H1 (cell line): ENCODE measurements at regions not wholly inside any gene's neighbourhood (a gene's known extent, or its start where the extent isn't known, plus 50 kb on each side); places are given as distances from the start of the nearest gene placed in this dataset.
A peak's percentile ranks its signal among the peaks of the same experiment; 100 is the strongest.

ENCODE experiments used
- CTCF ChIA-PET: fragments of 300-600 bp; sonication (Branson Sonifier 250); formaldehyde crosslinking; loops from one replicate; lab custom pipeline; 2021; ENCODE audit not compliant: partially characterized antibody; lab: Charles Lee
- POLR2A ChIA-PET: fragments of 300-600 bp; sonication (Branson Sonifier 250); formaldehyde crosslinking; loops from one replicate; lab custom pipeline; 2021; ENCODE audit warnings: inconsistent platforms; ENCODE audit not compliant: partially characterized antibody; lab: Charles Lee
- DNase-seq, 2 experiments: peaks; one replicate each; pipeline versions ENCODE4 v3.0.0 to v3.0.0-alpha.2; 2010 to 2022; ENCODE audit warnings: low spot score in 2 of 2, low read depth in 1 of 2, mixed read lengths in 1 of 2
- FAIRE-seq: peaks from 2 replicates; lab custom pipeline; 2011; peaks lifted over from hg19 to GRCh38; lab: Jason Lieb, UNC
- H2AFZ ChIP-seq: 2 replicates; pipeline ENCODE4 v1.8.1; 2012; ENCODE audit warnings: low read length, inconsistent platforms
- H2AK5ac ChIP-seq: 2 replicates; pipeline ENCODE4 v1.6.1; 2013; ENCODE audit warnings: low read depth, low read length
- H2BK120ac ChIP-seq: replicated peaks from 2 replicates; pipeline ENCODE3; 2013; ENCODE audit warnings: low read depth, low read length, inconsistent platforms
- H2BK12ac ChIP-seq: 2 replicates; pipeline ENCODE4 v1.6.1; 2013; ENCODE audit warnings: low read depth, low read length
- H2BK15ac ChIP-seq: 2 replicates; pipeline ENCODE4 v1.6.1; 2013; ENCODE audit warnings: low read length
- H2BK20ac ChIP-seq: 2 replicates; pipeline ENCODE4 v1.6.1; 2013; ENCODE audit warnings: low read length
- H2BK5ac ChIP-seq: 2 replicates; pipeline ENCODE4 v1.6.1; 2013; ENCODE audit warnings: low read depth, low read length
- H3K14ac ChIP-seq: 2 replicates; pipeline ENCODE4 v1.6.1; 2013; ENCODE audit warnings: inconsistent platforms; ENCODE audit not compliant: insufficient read length
- H3K18ac ChIP-seq: 2 replicates; pipeline ENCODE4 v1.6.1; 2013; ENCODE audit warnings: low read length; ENCODE audit errors: extremely low read depth
- H3K23ac ChIP-seq: 2 replicates; pipeline ENCODE4 v1.6.1; 2013; ENCODE audit warnings: inconsistent platforms; ENCODE audit not compliant: insufficient read length
- H3K23me2 ChIP-seq: 2 replicates; pipeline ENCODE4 v1.6.1; 2013; ENCODE audit warnings: low read depth, low read length
- H3K27ac ChIP-seq: 2 replicates; pipeline ENCODE4 v1.6.1; 2011; ENCODE audit warnings: low read depth, low read length, inconsistent platforms
- H3K27me3 ChIP-seq, 4 experiments: replicated peaks in 1 of 4; 1 replicate in 1 of 4; 2 replicates in 3 of 4; pipeline versions ENCODE4 v1.6.1 to v1.8.1; 2011 to 2013; ENCODE audit warnings: low read length in 3 of 4, mild to moderate bottlenecking in 3 of 4, inconsistent platforms in 2 of 4, mixed read lengths in 2 of 4, moderate library complexity in 1 of 4; ENCODE audit not compliant: control insufficient read depth in 3 of 4, insufficient read depth in 3 of 4; ENCODE audit errors: extremely low read depth in 1 of 4
- H3K36me3 ChIP-seq, 4 experiments: 2 replicates each; pipeline versions ENCODE4 v1.6.1 to v1.8.1; 2011 to 2013; ENCODE audit warnings: mild to moderate bottlenecking in 4 of 4, low read length in 3 of 4, moderate library complexity in 2 of 4, control low read depth in 1 of 4, inconsistent platforms in 1 of 4; ENCODE audit not compliant: insufficient read depth in 4 of 4, control insufficient read depth in 2 of 4
- H3K4ac ChIP-seq: replicated peaks from 2 replicates; pipeline ENCODE3; 2013; ENCODE audit warnings: low read length, low read depth, mixed read lengths, inconsistent platforms; ENCODE audit not compliant: insufficient read length
- H3K4me1 ChIP-seq, 4 experiments: replicated peaks in 1 of 4; 1 replicate in 1 of 4; 2 replicates in 3 of 4; pipeline versions ENCODE4 v1.6.1 to v1.8.1; 2011 to 2013; ENCODE audit warnings: low read length in 3 of 4, inconsistent platforms in 2 of 4, mixed read lengths in 1 of 4; ENCODE audit not compliant: insufficient read depth in 4 of 4, control insufficient read depth in 3 of 4
- H3K4me2 ChIP-seq, 2 experiments: 2 replicates each; pipeline versions ENCODE4 v1.6.1 to v1.8.1; 2011 to 2013; ENCODE audit warnings: low read depth in 2 of 2, low read length in 2 of 2, control low read depth in 1 of 2, inconsistent platforms in 1 of 2, mild to moderate bottlenecking in 1 of 2; ENCODE audit not compliant: insufficient read depth in 1 of 2
- H3K4me3 ChIP-seq, 4 experiments: fragments of 200-600, 300-600 bp in 1 of 4; sonication (generic), shearing (Covaris generic), sonication (Bioruptor Twin) in 1 of 4; 2 replicates each; pipeline versions ENCODE4 v1.5.1 to v1.8.1; 2011 to 2016; ENCODE audit warnings: low read length in 4 of 4, low read depth in 3 of 4, control low read depth in 2 of 4, inconsistent platforms in 2 of 4, mild to moderate bottlenecking in 2 of 4, mixed read lengths in 1 of 4, moderate library complexity in 1 of 4; ENCODE audit not compliant: insufficient read depth in 2 of 4; ENCODE audit errors: extremely low read depth in 1 of 4
- H3K56ac ChIP-seq: replicated peaks from 2 replicates; pipeline ENCODE3; 2013; ENCODE audit warnings: low read depth, mild to moderate bottlenecking, mixed read lengths, low read length, inconsistent platforms; ENCODE audit not compliant: insufficient read length
- H3K79me1 ChIP-seq: 2 replicates; pipeline ENCODE4 v1.6.1; 2013; ENCODE audit warnings: low read depth, low read length, control low read depth
- H3K79me2 ChIP-seq, 2 experiments: 2 replicates each; pipeline versions ENCODE4 v1.6.1 to v1.8.1; 2012 to 2013; ENCODE audit warnings: low read length in 2 of 2, mild to moderate bottlenecking in 2 of 2, inconsistent platforms in 1 of 2; ENCODE audit not compliant: insufficient read depth in 2 of 2, control insufficient read depth in 1 of 2
- H3K9ac ChIP-seq, 4 experiments: replicated peaks in 1 of 4; 1 replicate in 1 of 4; 2 replicates in 3 of 4; pipeline versions ENCODE4 v1.6.1 to v1.8.1; 2011 to 2013; ENCODE audit warnings: low read depth in 3 of 4, low read length in 3 of 4, control low read depth in 2 of 4, mild to moderate bottlenecking in 2 of 4, moderate library complexity in 2 of 4, inconsistent platforms in 1 of 4; ENCODE audit errors: extremely low read depth in 1 of 4
- H3K9me3 ChIP-seq, 2 experiments: 2 replicates each; pipeline versions ENCODE4 v1.6.1 to v1.8.1; 2012 to 2013; ENCODE audit warnings: mild to moderate bottlenecking in 2 of 2, moderate library complexity in 2 of 2, control low read depth in 1 of 2, inconsistent platforms in 1 of 2, low read depth in 1 of 2, low read length in 1 of 2, mixed read lengths in 1 of 2; ENCODE audit not compliant: insufficient read depth in 2 of 2
- H4K20me1 ChIP-seq, 2 experiments: replicated peaks in 1 of 2; 2 replicates each; pipeline versions ENCODE3 to v1.8.1; 2011 to 2013; ENCODE audit warnings: inconsistent platforms in 2 of 2, low read length in 2 of 2, mild to moderate bottlenecking in 1 of 2; ENCODE audit not compliant: insufficient read depth in 2 of 2, control insufficient read depth in 1 of 2
- H4K5ac ChIP-seq: 2 replicates; pipeline ENCODE4 v1.6.1; 2013; ENCODE audit warnings: low read length, low read depth, mixed read lengths, inconsistent platforms; ENCODE audit not compliant: insufficient read length
- H4K8ac ChIP-seq: 2 replicates; pipeline ENCODE4 v1.8.0; 2013; ENCODE audit warnings: mild to moderate bottlenecking, moderate library complexity, low read length, inconsistent platforms; ENCODE audit not compliant: insufficient read depth; ENCODE audit errors: extremely low read depth
- H4K91ac ChIP-seq: replicated peaks from 2 replicates; pipeline ENCODE3; 2013; ENCODE audit warnings: low read length, mixed read lengths, inconsistent platforms; ENCODE audit not compliant: insufficient read length
- CBX8 ChIP-seq: fragments of 300-800, 300-1000 bp; sonication (generic); IDR thresholded peaks from 2 replicates; pipeline ENCODE4 v1.7.1; 2016; ENCODE audit warnings: low read depth, low read length, borderline replicate concordance
- CHD2 ChIP-seq: IDR thresholded peaks from 2 replicates; pipeline ENCODE4 v1.6.1; 2012; ENCODE audit warnings: low read length, improper control_type of control experiment
- CREB1 ChIP-seq: IDR thresholded peaks from 2 replicates; pipeline ENCODE4 v1.6.1; 2012; ENCODE audit warnings: inconsistent platforms
- EGR1 ChIP-seq: IDR thresholded peaks from 2 replicates; pipeline ENCODE4 v1.6.1; 2011; ENCODE audit warnings: low read depth, low read length, borderline replicate concordance
- HDAC2 ChIP-seq, 2 experiments: fragments of 300-600 bp in 1 of 2; sonication (generic) in 1 of 2; IDR thresholded peaks; 2 replicates each; pipeline ENCODE4 v1.6.1; 2011 to 2012; ENCODE audit warnings: low read depth in 2 of 2, low read length in 2 of 2, mild to moderate bottlenecking in 2 of 2, moderate library complexity in 2 of 2, borderline replicate concordance in 1 of 2, inconsistent platforms in 1 of 2
- HDAC6 ChIP-seq: IDR thresholded peaks from one replicate; pipeline ENCODE4 v1.7.1; 2012; ENCODE audit warnings: low read depth, mild to moderate bottlenecking, inconsistent platforms, low read length, moderate library complexity
- POU5F1 ChIP-seq: IDR thresholded peaks from 2 replicates; pipeline ENCODE4 v1.6.1; 2011; ENCODE audit warnings: low read depth, mild to moderate bottlenecking, low read length, moderate library complexity
- SIN3A ChIP-seq, 2 experiments: IDR thresholded peaks in 1 of 2; conservative IDR thresholded peaks in 1 of 2; 2 replicates each; pipeline ENCODE4 v1.6.1; 2011 to 2012; ENCODE audit warnings: low read length in 2 of 2, improper control_type of control experiment in 1 of 2, low read depth in 1 of 2, mild to moderate bottlenecking in 1 of 2
- SIRT6 ChIP-seq: IDR thresholded peaks from one replicate; pipeline ENCODE4 v1.7.1; 2012; ENCODE audit warnings: low read length, inconsistent platforms
- SP2 ChIP-seq: IDR thresholded peaks from 2 replicates; pipeline ENCODE4 v1.6.1; 2012; ENCODE audit warnings: mild to moderate bottlenecking, low read length, inconsistent platforms
- SP4 ChIP-seq: IDR thresholded peaks from 2 replicates; pipeline ENCODE4 v1.6.1; 2012; ENCODE audit warnings: low read length, inconsistent platforms
- WGBS, 2 experiments: shearing (Covaris generic) in 1 of 2; methylation state at CpG; one replicate each; pipeline versions ENCODE4 v1.1.6 to v1.1.7; 2013 to 2015; ENCODE audit warnings: low lambda C conversion rate in 2 of 2, mixed read lengths in 2 of 2, inconsistent platforms in 1 of 2, low coverage in 1 of 2, missing lambda C conversion rate in 1 of 2; ENCODE audit not compliant: insufficient replicate concordance in 2 of 2, insufficient coverage in 1 of 2, insufficient read length in 1 of 2; ENCODE audit errors: extremely low coverage in 1 of 2, missing lambda C conversion rate in 1 of 2; 5-methylcytosine and 5-hydroxymethylcytosine counted together
- TF ChIP-seq, protein P1 (sequence below): IDR thresholded peaks from 2 replicates; pipeline ENCODE4 v1.6.1; 2011; ENCODE audit warnings: low read depth, mild to moderate bottlenecking, low read length; ENCODE audit not compliant: insufficient read depth

DNA sequence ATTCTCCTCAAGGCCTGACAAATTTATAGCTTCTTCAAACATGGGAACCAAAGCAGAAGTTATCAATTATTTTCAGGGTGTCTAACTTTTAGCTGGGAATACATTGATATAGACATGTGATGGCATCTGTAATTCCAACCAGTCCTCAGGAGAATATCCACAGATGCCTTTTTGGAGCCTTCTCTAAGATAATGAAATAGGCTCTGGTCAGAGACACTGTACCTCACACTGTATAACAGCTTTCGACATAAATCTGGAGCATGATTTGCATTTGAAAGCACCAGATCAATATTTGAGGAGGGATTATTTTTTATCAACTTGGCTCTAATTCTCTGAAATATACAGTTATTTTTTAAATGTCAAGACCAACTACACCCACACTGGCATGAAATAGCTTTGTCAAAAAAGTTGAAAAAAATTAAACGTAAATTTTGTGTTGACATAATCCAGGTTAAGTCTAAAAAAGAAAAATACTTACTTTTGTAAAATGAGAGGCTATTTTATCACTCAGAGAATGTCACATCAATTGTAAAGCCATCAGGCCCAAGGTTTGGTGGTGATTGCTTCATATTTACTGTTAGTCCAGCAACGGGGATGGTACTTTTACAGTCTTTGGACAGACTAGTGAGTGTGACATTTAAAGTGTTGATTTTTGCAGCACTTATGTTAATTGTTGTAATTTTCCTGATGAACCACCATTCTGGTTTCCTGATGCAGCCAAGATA lies 177.0 kb upstream of the SP8 start:
- TF ChIP-seq POU5F1 (no peak), EGR1 (no peak), SIN3A (conservative IDR thresholded peaks at IDR 0.05 in 1 of 2, IDR thresholded peaks at IDR 0.05 in 1 of 2; ENCODE audit: low read depth in 1 of 2, low read length in 2 of 2) (no peak), SP2 (no peak), CREB1 (no peak), SP4 (no peak), HDAC2 (IDR thresholded peaks at IDR 0.05; ENCODE audit: borderline replicate concordance in 1 of 2, low read depth in 2 of 2, low read length in 2 of 2) (no peak), CHD2 (no peak), SIRT6 (no peak), CBX8 (no peak), HDAC6 (no peak)
- TF ChIP-seq, protein P1, sequence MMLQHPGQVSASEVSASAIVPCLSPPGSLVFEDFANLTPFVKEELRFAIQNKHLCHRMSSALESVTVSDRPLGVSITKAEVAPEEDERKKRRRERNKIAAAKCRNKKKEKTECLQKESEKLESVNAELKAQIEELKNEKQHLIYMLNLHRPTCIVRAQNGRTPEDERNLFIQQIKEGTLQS, result no peak
- no peak overlapping the region for H2AFZ ChIP-seq
- no peak for DNase-seq
- no peak overlapping the region for H2BK20ac ChIP-seq
- H3K4me3 ChIP-seq, result no peak overlapping the region
- no peak overlapping the region; the same call in 1 of the 2 replicates for H2BK12ac ChIP-seq
- FAIRE-seq, result peak; percentile 7
- H3K56ac ChIP-seq, result no peak overlapping the region
- WGBS, 2 experiments, result 85% methylated on average over 3 of the region's 3 CpGs; no CpG with 5 or more reads in 1 of the 2 experiments
- H4K91ac ChIP-seq, result no peak overlapping the region
- no peak overlapping the region for H3K27ac ChIP-seq
- H2BK5ac ChIP-seq, result no peak overlapping the region
- H3K9me3 ChIP-seq, result no peaks in the 10 kb centered on the region
- H4K20me1 ChIP-seq, result no peaks in the 10 kb centered on the region
- peaks cover 0 to 3% (median 1%) of the 10 kb centered on the region in 4 experiments; a peak in 2 of 7 replicates for H3K4me1 ChIP-seq
- no peak overlapping the region for H3K23ac ChIP-seq
- H3K4me2 ChIP-seq, result no peak overlapping the region
- ChIA-PET POLR2A (interaction anchor here (1.0 to 2.8 kb wide), 2 partner anchors 9 to 35 kb away, joined by 3 to 16 read pairs; no protein-coding TSS in a partner anchor), CTCF (interaction anchor here (0.6 to 1.2 kb wide), 3 partner anchors 8 to 439 kb away, joined by 3 read pairs; no protein-coding TSS in a partner anchor)
- no peaks in the 10 kb centered on the region for H3K23me2 ChIP-seq
- H2BK120ac ChIP-seq, result no peak overlapping the region
- no peaks in the 10 kb centered on the region for H3K79me2 ChIP-seq
- H3K4ac ChIP-seq, result no peak overlapping the region
- no peak overlapping the region for H3K18ac ChIP-seq
- no peak overlapping the region for H2BK15ac ChIP-seq
- no peak overlapping the region for H4K8ac ChIP-seq
- no peak overlapping the region for H3K14ac ChIP-seq
- H3K79me1 ChIP-seq, result no peaks in the 10 kb centered on the region
- H3K9ac ChIP-seq, result no peak overlapping the region
- H4K5ac ChIP-seq, result no peak overlapping the region
- no peak overlapping the region for H2AK5ac ChIP-seq
- no peaks in the 10 kb centered on the region for H3K27me3 ChIP-seq
- H3K36me3 ChIP-seq, result no peaks in the 10 kb centered on the region
